ENCODE measurements at regions not wholly inside any gene's neighbourhood (a gene's known extent, or its start where the extent isn't known, plus 50 kb on each side); places are given as distances from the start of the nearest gene placed in this dataset.

DNA sequence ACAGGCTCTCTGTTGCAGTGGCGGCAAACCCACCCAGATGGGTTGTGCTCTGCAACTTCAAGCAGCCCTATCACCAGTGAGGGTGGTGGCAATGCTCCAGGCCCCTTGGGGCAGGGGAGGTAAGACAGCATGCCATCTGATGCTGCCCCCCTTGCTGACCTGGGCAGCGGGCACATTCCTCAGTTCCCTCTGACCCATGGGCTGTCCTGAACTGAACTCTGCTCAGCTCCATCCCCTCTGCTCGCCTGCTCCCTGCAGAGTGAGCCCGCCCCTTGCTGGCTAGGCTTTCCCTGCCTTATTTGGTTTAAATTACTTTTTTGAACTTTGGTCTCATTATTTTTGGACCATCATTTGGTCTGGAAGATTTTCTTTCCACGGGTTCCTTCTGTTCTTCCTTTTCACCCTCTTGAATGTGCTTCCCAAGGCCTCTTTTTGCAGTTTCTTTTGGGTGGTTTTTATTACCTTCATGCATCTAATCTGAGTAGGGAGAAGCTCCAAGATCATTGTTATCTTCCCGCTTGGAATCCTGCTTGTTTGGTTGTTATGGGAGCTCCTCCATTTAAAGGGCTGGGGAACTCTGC lies 565.4 kb downstream of the TNS1 start:
- no peaks in the 10 kb centered on the region for H3K27me3 ChIP-seq (ENCODE audit: insufficient read depth in 3 of 3, low read length in 2 of 3)
- ATAC-seq (no peak), DNase-seq (peak in 1 of 2 donors; percentile 22)
- H3K36me3 ChIP-seq (ENCODE audit: insufficient read depth in 1 of 2, low read depth in 1 of 2) = no peaks in the 10 kb centered on the region
- WGBS, 3 donors = 65 to 70% (median 69%) methylated on average over 6 of the region's 6 CpGs
- intact Hi-C loops (cut with DNase I) = no loop called here
- H3K4me3 ChIP-seq = no peak overlapping the region
- TF ChIP-seq CTCF (IDR thresholded peaks at IDR 0.05) = no peak
- H3K9me3 ChIP-seq = no peaks in the 10 kb centered on the region
- H3K27ac ChIP-seq = no peak overlapping the region
- peaks cover 34% of the 10 kb centered on the region for H3K4me1 ChIP-seq

DNA sequence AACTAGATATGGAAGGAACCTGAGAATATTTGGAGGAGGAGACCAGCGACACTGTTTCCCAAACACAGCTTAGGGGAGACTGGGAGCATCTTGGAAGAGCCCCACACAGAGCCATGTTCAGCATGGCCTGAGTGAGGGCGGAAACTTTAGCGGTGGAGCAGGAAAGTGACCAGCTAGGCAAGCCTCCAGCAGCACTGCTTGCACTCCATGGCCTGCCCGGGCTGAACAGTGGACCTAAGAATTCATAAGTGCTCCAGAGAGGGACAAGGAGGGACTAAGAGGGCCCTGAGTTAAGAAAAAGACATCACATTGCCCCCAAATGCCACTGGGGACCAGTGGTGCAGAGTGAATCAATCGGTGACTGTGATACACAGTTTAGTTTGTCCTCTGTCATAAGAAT lies 566.4 kb downstream of the TNS1 start:
- no peak for TF ChIP-seq CTCF (IDR thresholded peaks at IDR 0.05)
- Histone ChIP-seq H3K4me3 (no peak overlapping the region), H3K4me1 (peaks cover 41% of the 10 kb centered on the region), H3K27ac (peak overlapping the region; percentile 27), H3K9me3 (no peaks in the 10 kb centered on the region), H3K27me3 (ENCODE audit: insufficient read depth in 3 of 3, low read length in 2 of 3) (no peaks in the 10 kb centered on the region), H3K36me3 (ENCODE audit: insufficient read depth in 1 of 2, low read depth in 1 of 2) (no peaks in the 10 kb centered on the region)
- 31 to 38% (median 32%) methylated on average over 5 of the region's 5 CpGs for WGBS, 3 donors
- peak in 1 of 2 donors; percentile 57 for DNase-seq
- no peak for ATAC-seq
- intact Hi-C loops (cut with DNase I) = no loop called here

- Histone ChIP-seq H3K36me3 (ENCODE audit: insufficient read depth in 1 of 2, low read depth in 1 of 2) (no peaks in the 10 kb centered on the region), H3K4me3 (peak overlapping the region; percentile 55), H3K4me1 (peaks cover 44% of the 10 kb centered on the region), H3K27ac (peak overlapping the region; percentile 78), H3K9me3 (no peaks in the 10 kb centered on the region), H3K27me3 (ENCODE audit: insufficient read depth in 3 of 3, low read length in 2 of 3) (no peaks in the 10 kb centered on the region)
- peak; percentile 98 to 99 (median 98) for ATAC-seq
- no peak for TF ChIP-seq CTCF (IDR thresholded peaks at IDR 0.05)
- intact Hi-C loops (cut with DNase I) = loop anchor here in 1 of 2 donors (5.0 kb wide), 1 partner anchor 752 kb away; no protein-coding TSS in a partner anchor
- WGBS, 3 donors = 18 to 28% (median 18%) methylated on average over 8 of the region's 8 CpGs
- peak; percentile 83 to 92 for DNase-seq
These were observed 568.4 kb downstream of the TNS1 start for GRCh38 chr2:217434180-217434975.

DNA sequence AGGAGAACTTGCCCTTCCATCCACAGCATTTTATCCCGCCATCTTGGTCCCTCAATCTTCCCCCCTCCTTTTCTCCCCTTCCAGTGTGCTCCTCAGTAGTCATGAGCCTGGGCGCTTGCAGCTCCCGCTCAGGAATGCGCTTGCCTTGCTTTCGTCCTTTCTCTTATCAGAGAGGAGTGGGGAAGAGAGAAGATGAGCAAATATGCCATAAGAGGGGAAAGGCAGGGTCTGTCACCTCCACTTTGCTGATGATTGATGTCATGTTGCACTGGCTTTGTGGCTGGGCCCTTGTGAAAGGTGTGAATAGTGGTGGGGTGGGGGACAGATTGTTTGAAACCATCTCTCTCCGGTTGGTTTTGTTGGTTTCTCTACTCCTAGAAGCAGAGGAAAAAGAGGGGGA lies 569.3 kb downstream of the TNS1 start:
- DNase-seq (no peak), ATAC-seq (peak in 3 of 4 donors; percentile 49 to 66 (median 63))
- H3K4me3 ChIP-seq = peak overlapping the region; percentile 55
- no peaks in the 10 kb centered on the region for H3K27me3 ChIP-seq (ENCODE audit: insufficient read depth in 3 of 3, low read length in 2 of 3)
- TF ChIP-seq CTCF (IDR thresholded peaks at IDR 0.05) = no peak
- peaks cover 44% of the 10 kb centered on the region for H3K4me1 ChIP-seq
- no peaks in the 10 kb centered on the region for H3K36me3 ChIP-seq (ENCODE audit: insufficient read depth in 1 of 2, low read depth in 1 of 2)
- intact Hi-C loops (cut with DNase I) = loop anchor here in 1 of 2 donors (5.0 kb wide), 1 partner anchor 751 kb away; no protein-coding TSS in a partner anchor
- WGBS, 3 donors = 47 to 82% (median 63%) methylated on average over 6 of the region's 6 CpGs
- no peaks in the 10 kb centered on the region for H3K9me3 ChIP-seq
- peak overlapping the region; percentile 78 for H3K27ac ChIP-seq

All from psoas muscle (tissue), 7 donors.